NCI-H510A treated with DMSO at 0.1 percent for 48 hours (cell line): ENCODE measurements at regions not wholly inside any gene's neighbourhood (a gene's known extent, or its start where the extent isn't known, plus 50 kb on each side); places are given as distances from the start of the nearest gene placed in this dataset.

ENCODE experiments used
- DNase-seq: peaks from one replicate; lab custom pipeline; 2025; lab: John Stamatoyannopoulos, UW

- DNase-seq, result no peak
Observed at GRCh38 chr2:75278821-75279379, 79.6 kb upstream of the TACR1 start.

- DNase-seq, result no peak
Observed at GRCh38 chr2:75278314-75278713, 79.0 kb upstream of the TACR1 start.

DNA sequence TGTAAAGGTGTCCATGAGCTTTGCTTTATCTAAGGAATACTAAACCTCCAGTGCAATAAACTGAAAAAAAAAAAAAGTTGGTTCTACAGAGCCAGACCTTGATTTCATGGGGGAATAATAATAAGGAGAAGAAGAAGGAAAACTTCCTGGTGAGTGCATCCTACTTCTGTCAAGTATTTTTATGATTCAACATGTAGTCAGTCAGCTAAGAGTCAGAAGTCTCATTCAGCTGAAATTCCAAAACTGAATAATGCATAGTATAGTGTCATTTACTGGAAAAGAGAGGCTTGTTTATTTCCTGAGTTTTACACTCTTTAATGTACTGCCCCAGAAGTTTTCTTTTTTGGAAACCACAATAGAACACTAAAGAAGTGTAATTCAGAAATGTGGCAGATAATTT, 77.8 kb upstream of the TACR1 start:
- no peak for DNase-seq

GRCh38 chr2:75276093-75277029, 77.0 kb upstream of the TACR1 start:
- no peak for DNase-seq

DNA sequence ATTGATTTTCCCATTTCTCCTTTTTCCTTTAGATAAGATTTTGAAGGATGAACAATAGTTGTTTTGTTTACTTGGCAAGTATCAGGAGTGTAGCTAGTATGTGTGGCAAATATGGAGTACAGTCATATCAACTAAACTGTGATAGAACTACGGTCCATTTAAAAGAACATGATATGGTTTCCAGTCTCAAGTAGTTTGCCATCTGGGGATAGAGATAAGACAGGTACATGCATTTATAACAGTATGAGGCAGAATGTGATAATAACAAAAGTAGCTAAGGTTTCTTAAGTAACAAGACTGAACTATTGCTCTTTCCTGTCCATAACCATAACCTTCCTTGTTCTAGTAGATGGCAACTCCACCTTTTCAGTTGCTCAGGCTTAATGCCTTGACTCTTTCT, 75.6 kb upstream of the TACR1 start:
- no peak for DNase-seq

- no peak for DNase-seq
Observed at GRCh38 chr2:75268112-75268511, 68.8 kb upstream of the TACR1 start.

- no peak for DNase-seq
Observed at GRCh38 chr2:75261923-75262322, 62.6 kb upstream of the TACR1 start.

- DNase-seq, result no peak
Observed at GRCh38 chr2:75260946-75261345, 61.6 kb upstream of the TACR1 start.

DNA sequence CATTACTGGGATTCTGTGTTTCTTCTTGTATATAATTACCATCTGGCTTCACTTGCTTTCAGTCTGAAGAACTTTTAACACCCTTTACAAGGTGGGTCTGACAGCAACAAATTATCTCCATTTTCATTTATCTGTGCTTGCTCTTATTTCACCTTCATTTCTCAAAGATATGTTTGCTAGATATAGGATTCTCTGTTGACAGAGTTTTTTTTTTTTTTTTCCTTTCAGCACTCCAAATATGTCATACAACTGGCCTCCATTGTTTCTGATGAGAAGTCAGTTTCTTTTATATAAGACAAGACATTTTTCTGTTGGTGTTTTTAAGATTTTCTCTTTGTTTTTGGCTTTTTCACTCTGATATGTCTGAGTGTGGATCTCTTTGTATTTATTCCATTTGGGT, 59.3 kb upstream of the TACR1 start:
- DNase-seq, result no peak

GRCh38 chr2:75256485-75256884, 57.2 kb upstream of the TACR1 start:
- DNase-seq, result no peak

DNA sequence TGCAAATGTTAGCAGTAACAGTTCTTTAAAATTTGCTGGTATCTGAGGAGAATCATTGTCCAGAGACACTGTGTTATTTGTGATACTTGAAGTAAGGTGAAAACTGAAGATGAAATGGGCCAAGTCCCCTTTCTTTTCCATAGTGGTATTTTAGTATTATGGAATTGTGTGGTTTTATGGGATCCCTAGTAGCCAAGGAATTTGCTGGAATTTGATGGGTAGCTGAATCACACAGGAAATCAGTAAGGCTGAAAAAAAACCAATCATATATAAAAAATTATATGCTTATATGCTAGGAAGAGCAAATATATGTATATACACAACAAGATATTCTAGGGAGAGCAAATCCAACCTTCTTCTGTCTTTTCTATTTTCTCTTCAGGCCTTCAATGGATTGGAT, 54.2 kb upstream of the TACR1 start:
- no peak for DNase-seq

DNA sequence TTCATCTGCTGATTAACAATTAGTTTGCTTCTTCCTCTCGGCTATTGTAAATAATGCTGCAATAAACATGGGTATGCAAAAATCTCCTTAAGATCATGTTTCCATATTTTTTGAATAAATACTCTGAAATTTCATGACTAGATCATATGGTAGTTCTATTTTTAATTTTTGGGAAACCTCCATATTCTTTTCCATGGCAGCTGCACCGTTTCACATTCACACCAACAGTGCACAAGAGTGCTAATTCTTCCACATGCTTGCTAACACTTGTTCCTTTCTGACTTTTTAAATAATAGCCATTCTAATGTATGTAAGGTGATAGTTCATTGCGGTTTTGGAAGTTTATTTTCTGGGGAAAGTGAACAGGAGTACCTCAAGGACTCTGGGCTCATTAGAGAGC, 52.6 kb upstream of the TACR1 start:
- DNase-seq, result no peak
